HepG2 (cell line): ENCODE measurements at regions not wholly inside any gene's neighbourhood (a gene's known extent, or its start where the extent isn't known, plus 50 kb on each side); places are given as distances from the start of the nearest gene placed in this dataset.
A peak's percentile ranks its signal among the peaks of the same experiment; 100 is the strongest.

ENCODE experiments used
- ATAD3A ChIP-seq: sonication (generic); formaldehyde crosslinking; IDR thresholded peaks from 2 replicates; pipeline ENCODE4 v1.4.0; 2020; ENCODE audit warnings: missing genetic modification reagents
- EP300 ChIP-seq, 3 experiments: sonication (generic) in 1 of 3; formaldehyde crosslinking in 1 of 3; IDR thresholded peaks; 2 replicates each; pipeline versions ENCODE4 v1.5.1 to v1.6.1; 2011 to 2020; ENCODE audit warnings: low read depth in 2 of 3, low read length in 2 of 3, borderline replicate concordance in 1 of 3, improper control_type of control experiment in 1 of 3, mild to moderate bottlenecking in 1 of 3, missing genetic modification reagents in 1 of 3, moderate library complexity in 1 of 3
- ETV6 ChIP-seq: sonication (generic); formaldehyde crosslinking; conservative IDR thresholded peaks from 2 replicates; pipeline ENCODE4 v1.4.0; 2020; ENCODE audit warnings: missing genetic modification reagents
- ISL2 ChIP-seq: sonication (generic); formaldehyde crosslinking; IDR thresholded peaks from 2 replicates; pipeline ENCODE4 v1.5.0; 2020; ENCODE audit warnings: missing genetic modification reagents
- NR2C2 ChIP-seq: sonication (generic); formaldehyde crosslinking; IDR thresholded peaks from 2 replicates; pipeline ENCODE4 v1.4.0; 2020; ENCODE audit warnings: missing genetic modification reagents, mild to moderate bottlenecking, moderate library complexity, borderline replicate concordance
- PCBP2 ChIP-seq: fragments of 200-400 bp; formaldehyde crosslinking; optimal IDR thresholded peaks from 2 replicates; pipeline ENCODE3; 2018; ENCODE audit warnings: low read length, low read depth; ENCODE audit not compliant: poor library complexity, severe bottlenecking
- POLR2AphosphoS5 ChIP-seq: IDR thresholded peaks from 2 replicates; pipeline ENCODE4 v1.6.1; 2012; ENCODE audit warnings: low read depth, low read length
- POLR2G ChIP-seq: fragments of 200-400 bp; formaldehyde crosslinking; IDR thresholded peaks from 2 replicates; pipeline ENCODE4 v1.6.1; 2018; ENCODE audit warnings: mild to moderate bottlenecking, low read depth, low read length, moderate library complexity
- RARA ChIP-seq: IDR thresholded peaks from 2 replicates; pipeline ENCODE4 v1.6.1; 2016; ENCODE audit warnings: missing genetic modification reagents, missing compliant biosample characterization
- RBFOX2 ChIP-seq: fragments of 200-400 bp; formaldehyde crosslinking; IDR thresholded peaks from 2 replicates; pipeline ENCODE4 v1.6.1; 2017; ENCODE audit warnings: low read depth, mild to moderate bottlenecking, low read length
- SAP130 ChIP-seq: IDR thresholded peaks from 2 replicates; pipeline ENCODE4 v1.6.1; 2016; ENCODE audit warnings: low read depth
- SRSF4 ChIP-seq: fragments of 200-400 bp; formaldehyde crosslinking; IDR thresholded peaks from one replicate; pipeline ENCODE4 v1.6.1; 2018; ENCODE audit warnings: mild to moderate bottlenecking, low read depth, low read length, moderate library complexity; ENCODE audit not compliant: poor library complexity, severe bottlenecking
- ZBTB21 ChIP-seq: sonication (generic); formaldehyde crosslinking; IDR thresholded peaks from 2 replicates; pipeline ENCODE4 v1.4.0; 2020; ENCODE audit warnings: missing genetic modification reagents
- ZBTB7B ChIP-seq: sonication (generic); formaldehyde crosslinking; IDR thresholded peaks from 2 replicates; pipeline ENCODE4 v1.4.0; 2020; ENCODE audit warnings: missing genetic modification reagents
- ZNF331 ChIP-seq: sonication (generic); formaldehyde crosslinking; IDR thresholded peaks from 2 replicates; pipeline ENCODE4 v1.4.0; 2020; ENCODE audit warnings: missing genetic modification reagents
- ZNF44 ChIP-seq: sonication (generic); formaldehyde crosslinking; IDR thresholded peaks from 2 replicates; pipeline ENCODE4 v1.5.1; 2020; ENCODE audit warnings: mild to moderate bottlenecking, missing genetic modification reagents
- ZNF777 ChIP-seq: sonication (generic); formaldehyde crosslinking; IDR thresholded peaks from 2 replicates; pipeline ENCODE4 v1.4.0; 2020; ENCODE audit warnings: missing genetic modification reagents
- ZNF792 ChIP-seq: IDR thresholded peaks from 2 replicates; pipeline ENCODE4 v1.6.1; 2016
- ZSCAN22 ChIP-seq: sonication (generic); formaldehyde crosslinking; IDR thresholded peaks from 2 replicates; pipeline ENCODE4 v1.4.0; 2020; ENCODE audit warnings: mild to moderate bottlenecking, missing genetic modification reagents
- TF ChIP-seq, protein P1 (sequence below): sonication (generic); formaldehyde crosslinking; IDR thresholded peaks from 2 replicates; pipeline ENCODE4 v1.4.0; 2020; ENCODE audit warnings: missing genetic modification reagents, borderline replicate concordance
- TF ChIP-seq, protein P2 (sequence below): sonication (generic); formaldehyde crosslinking; IDR thresholded peaks from 2 replicates; pipeline ENCODE4 v1.4.0; 2020; ENCODE audit warnings: missing genetic modification reagents
- TF ChIP-seq, protein P3 (sequence below): sonication (generic); formaldehyde crosslinking; IDR thresholded peaks from 2 replicates; pipeline ENCODE4 v1.5.1; 2020; ENCODE audit warnings: mild to moderate bottlenecking, moderate library complexity, missing genetic modification reagents

DNA sequence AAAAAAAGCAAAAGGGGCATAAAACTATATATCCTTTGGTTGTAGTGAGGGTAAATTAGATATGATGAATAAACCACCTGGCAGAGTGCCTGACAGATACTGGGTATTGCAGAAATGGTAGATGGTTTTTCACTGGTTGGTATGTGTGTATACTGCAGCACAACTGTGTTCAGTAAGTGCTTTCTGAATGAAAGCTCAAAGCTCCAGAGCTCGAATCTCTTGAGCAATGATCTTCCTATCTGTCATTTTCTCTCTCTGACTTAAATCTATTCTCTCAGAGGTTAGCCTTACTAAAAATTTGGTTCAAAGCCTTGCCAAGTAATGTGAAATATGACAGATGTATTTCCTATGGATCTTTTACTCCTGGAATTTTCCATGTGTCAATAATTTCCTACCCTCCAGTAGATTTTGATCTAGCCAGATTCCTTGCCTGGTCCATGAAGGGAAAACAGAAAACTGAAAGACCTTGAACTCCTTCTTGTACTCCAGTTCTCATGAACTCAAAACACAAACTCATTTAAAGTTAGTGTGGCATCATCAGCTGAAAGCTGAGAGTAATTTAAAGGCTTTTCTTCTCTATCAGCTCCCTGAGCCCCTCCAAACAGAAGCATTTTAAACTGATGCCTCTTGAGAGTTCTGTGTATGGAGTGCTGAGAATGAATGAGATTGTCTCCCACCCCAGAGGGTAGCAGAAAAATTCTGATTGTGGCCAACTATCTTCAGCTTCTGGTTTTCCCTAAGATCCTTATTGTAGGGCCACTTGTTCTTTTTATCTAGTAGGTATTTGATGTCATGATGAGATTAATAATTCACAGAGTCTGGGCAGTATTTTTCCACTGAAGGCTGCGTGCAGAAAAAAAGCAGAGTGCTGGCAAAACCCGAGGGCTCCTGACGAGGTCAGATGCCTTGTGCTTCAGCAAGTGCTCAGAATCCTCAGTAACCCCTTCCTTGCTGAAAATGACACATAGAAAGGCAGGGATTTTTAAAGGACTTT is 363.4 kb upstream of the BOD1L1 start (continued):
- TF ChIP-seq ZNF331 (CRISPR knock-in tag) (0 out of 2 replicates have a peak, but pooled peaks have one; percentile 15), POLR2G (peak; percentile 73), ZNF44 (CRISPR knock-in tag) (no peak), POLR2AphosphoS5 (no peak), ISL2 (CRISPR knock-in tag) (no peak; the same call in 1 of the 2 replicates), ZSCAN22 (CRISPR knock-in tag) (no peak), RBFOX2 (peak; percentile 59), ZNF792 (CRISPR knock-in tag) (no peak), RARA (CRISPR knock-in tag) (no peak; the same call in 1 of the 2 replicates), SAP130 (CRISPR knock-in tag) (peak; percentile 11; the same call in 1 of the 2 replicates), ZNF777 (CRISPR knock-in tag) (peak; percentile 60; the same call in 1 of the 2 replicates), PCBP2 (no peak), SRSF4 (no peak), ETV6 (CRISPR knock-in tag) (no peak), ATAD3A (CRISPR knock-in tag) (no peak), ZBTB7B (no peak), EP300 (IDR thresholded peaks at IDR 0.05; ENCODE audit: low read depth in 2 of 2, low read length in 2 of 2) (no peak; a peak in 2 of 4 replicates), EP300 (CRISPR knock-in tag; IDR thresholded peaks at IDR 0.05; ENCODE audit: borderline replicate concordance) (no peak), NR2C2 (no peak), ZBTB21 (CRISPR knock-in tag) (no peak)
- TF ChIP-seq, protein P1, sequence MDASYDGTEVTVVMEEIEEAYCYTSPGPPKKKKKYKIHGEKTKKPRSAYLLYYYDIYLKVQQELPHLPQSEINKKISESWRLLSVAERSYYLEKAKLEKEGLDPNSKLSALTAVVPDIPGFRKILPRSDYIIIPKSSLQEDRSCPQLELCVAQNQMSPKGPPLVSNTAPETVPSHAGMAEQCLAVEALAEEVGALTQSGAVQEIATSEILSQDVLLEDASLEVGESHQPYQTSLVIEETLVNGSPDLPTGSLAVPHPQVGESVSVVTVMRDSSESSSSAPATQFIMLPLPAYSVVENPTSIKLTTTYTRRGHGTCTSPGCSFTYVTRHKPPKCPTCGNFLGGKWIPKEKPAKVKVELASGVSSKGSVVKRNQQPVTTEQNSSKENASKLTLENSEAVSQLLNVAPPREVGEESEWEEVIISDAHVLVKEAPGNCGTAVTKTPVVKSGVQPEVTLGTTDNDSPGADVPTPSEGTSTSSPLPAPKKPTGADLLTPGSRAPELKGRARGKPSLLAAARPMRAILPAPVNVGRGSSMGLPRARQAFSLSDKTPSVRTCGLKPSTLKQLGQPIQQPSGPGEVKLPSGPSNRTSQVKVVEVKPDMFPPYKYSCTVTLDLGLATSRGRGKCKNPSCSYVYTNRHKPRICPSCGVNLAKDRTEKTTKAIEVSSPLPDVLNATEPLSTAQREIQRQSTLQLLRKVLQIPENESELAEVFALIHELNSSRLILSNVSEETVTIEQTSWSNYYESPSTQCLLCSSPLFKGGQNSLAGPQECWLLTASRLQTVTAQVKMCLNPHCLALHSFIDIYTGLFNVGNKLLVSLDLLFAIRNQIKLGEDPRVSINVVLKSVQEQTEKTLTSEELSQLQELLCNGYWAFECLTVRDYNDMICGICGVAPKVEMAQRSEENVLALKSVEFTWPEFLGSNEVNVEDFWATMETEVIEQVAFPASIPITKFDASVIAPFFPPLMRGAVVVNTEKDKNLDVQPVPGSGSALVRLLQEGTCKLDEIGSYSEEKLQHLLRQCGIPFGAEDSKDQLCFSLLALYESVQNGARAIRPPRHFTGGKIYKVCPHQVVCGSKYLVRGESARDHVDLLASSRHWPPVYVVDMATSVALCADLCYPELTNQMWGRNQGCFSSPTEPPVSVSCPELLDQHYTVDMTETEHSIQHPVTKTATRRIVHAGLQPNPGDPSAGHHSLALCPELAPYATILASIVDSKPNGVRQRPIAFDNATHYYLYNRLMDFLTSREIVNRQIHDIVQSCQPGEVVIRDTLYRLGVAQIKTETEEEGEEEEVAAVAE (CRISPR knock-in tag), result no peak
- TF ChIP-seq, protein P2, sequence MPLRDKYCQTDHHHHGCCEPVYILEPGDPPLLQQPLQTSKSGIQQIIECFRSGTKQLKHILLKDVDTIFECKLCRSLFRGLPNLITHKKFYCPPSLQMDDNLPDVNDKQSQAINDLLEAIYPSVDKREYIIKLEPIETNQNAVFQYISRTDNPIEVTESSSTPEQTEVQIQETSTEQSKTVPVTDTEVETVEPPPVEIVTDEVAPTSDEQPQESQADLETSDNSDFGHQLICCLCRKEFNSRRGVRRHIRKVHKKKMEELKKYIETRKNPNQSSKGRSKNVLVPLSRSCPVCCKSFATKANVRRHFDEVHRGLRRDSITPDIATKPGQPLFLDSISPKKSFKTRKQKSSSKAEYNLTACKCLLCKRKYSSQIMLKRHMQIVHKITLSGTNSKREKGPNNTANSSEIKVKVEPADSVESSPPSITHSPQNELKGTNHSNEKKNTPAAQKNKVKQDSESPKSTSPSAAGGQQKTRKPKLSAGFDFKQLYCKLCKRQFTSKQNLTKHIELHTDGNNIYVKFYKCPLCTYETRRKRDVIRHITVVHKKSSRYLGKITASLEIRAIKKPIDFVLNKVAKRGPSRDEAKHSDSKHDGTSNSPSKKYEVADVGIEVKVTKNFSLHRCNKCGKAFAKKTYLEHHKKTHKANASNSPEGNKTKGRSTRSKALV (CRISPR knock-in tag), result no peak
- TF ChIP-seq, protein P3, sequence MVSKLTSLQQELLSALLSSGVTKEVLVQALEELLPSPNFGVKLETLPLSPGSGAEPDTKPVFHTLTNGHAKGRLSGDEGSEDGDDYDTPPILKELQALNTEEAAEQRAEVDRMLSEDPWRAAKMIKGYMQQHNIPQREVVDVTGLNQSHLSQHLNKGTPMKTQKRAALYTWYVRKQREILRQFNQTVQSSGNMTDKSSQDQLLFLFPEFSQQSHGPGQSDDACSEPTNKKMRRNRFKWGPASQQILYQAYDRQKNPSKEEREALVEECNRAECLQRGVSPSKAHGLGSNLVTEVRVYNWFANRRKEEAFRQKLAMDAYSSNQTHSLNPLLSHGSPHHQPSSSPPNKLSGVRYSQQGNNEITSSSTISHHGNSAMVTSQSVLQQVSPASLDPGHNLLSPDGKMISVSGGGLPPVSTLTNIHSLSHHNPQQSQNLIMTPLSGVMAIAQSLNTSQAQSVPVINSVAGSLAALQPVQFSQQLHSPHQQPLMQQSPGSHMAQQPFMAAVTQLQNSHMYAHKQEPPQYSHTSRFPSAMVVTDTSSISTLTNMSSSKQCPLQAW (CRISPR knock-in tag), result peak; percentile 50; the same call in 1 of the 2 replicates
